ENCODE measurements at regions not wholly inside any gene's neighbourhood (a gene's known extent, or its start where the extent isn't known, plus 50 kb on each side); places are given as distances from the start of the nearest gene placed in this dataset.

DNA sequence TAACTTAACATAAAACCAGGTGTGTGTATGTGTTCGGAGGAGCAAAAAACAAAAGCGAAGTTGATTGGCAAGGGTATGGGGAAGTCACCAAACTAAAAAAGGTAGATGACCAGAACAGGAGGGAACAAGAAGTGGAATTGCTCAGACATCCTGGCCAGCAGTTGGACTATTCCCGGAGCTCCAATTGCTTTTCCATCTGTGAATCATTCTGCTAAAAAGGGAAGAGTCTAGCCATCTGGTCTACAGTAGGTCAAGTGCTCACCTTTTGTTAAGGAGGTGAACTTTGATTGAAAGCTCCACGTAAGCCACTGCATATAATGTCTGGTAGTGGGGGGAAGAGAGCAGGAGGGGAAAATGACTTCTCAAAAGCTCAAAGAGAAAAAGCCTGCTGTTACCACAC lies 50.0 kb upstream of the BET1 start:
- no peak for DNase-seq (ENCODE audit: low spot score)

DNA sequence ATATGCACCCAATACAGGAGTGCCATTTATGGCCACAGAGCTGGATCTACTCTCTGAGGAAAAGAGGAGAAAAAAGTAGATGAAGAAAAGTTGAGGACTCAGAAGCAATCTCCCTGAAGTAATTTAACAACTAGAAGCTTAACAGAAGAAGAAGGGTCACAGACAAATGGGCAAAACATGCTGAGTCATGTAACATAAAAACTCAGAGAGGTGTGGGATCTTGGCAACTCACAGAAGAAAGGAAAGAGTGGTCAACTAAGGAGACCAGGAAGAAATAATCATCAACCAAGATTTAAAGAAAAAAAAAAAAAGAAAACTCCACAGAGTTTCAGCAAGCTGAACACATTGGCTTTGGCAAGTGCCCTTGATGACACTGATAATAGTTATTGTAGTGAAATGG lies 51.8 kb upstream of the BET1 start:
- no peak for DNase-seq (ENCODE audit: low spot score)

DNA sequence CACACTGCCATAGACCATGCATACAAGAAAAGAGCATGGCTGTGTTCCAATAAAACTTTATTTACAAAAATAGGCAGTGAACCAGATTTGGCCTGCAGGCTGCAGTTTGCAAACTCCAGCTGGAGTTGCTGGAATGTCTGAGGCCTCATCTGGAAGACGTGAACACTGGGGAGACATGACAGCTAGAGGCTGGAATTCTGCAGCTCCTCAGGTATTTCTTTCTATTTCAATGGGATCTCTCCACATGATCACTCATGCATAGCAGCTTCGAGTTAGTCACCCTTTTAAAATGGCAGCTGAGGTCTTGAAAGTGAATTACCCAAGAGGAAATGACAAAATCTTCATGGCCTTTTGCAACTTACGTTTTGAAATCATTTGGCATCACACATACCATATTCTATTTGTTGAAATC lies 52.6 kb upstream of the BET1 start:
- DNase-seq (ENCODE audit: low spot score): no peak

DNA sequence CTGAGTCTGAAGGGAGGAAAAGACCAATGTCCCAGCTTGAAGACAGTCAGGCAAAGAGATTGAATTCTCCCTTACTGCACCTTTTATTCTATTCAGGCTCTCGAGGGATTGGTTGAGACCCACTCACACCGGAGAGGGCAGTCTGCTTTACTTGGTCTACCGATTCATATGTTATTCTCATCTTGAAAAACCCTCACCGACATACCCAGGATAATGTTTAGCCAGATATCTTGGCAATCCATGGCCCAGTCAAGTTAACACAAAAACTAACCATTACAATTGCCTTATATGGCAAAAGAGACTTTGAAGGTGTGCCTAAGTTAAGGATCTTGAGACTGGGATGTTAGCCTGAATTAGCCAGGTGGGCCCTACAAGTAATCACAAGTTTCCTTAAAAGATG lies 53.8 kb upstream of the BET1 start:
- no peak for DNase-seq (ENCODE audit: low spot score)

DNA sequence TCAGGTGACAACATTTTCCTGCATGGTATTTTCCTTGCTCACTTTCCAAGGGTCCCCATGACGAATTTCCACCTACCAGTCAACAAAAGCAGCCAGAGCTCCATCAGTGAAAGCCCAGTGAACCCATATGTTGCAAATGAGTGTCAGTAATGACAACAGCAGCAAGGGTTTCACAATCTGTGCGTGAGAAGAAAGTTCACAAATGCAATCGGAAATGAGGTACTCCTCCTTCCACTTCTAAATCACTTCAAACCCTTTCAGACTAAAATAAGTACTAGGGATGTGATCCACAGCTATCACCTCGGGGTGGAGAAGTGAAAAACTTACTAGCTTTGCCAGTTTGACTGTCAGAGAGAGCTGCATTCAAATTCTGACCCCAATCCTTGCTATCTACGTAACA lies 55.6 kb upstream of the BET1 start:
- no peak for DNase-seq (ENCODE audit: low spot score)

- DNase-seq (ENCODE audit: low spot score): no peak
Observed at GRCh38 chr7:94060752-94061151, 56.6 kb upstream of the BET1 start.

DNA sequence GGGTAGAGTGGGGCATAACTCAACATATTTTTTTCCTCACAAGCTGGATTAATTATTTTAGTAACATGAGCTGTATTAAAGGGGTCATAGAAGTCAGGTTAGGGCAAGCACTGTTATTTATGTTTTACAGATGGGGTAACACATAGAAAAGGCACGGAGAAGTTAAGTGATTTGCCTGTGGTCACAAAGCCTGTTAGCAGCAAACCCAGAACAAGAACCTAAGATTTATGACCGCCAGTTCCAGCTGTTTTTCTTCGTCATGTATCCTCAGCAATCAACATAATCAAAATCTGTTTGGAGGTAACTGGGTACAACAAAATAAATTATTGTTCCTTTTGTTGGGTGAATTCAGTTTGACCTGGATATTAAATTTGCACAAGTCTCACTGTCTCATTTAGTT lies 57.2 kb upstream of the BET1 start:
- no peak for DNase-seq (ENCODE audit: low spot score)

DNA sequence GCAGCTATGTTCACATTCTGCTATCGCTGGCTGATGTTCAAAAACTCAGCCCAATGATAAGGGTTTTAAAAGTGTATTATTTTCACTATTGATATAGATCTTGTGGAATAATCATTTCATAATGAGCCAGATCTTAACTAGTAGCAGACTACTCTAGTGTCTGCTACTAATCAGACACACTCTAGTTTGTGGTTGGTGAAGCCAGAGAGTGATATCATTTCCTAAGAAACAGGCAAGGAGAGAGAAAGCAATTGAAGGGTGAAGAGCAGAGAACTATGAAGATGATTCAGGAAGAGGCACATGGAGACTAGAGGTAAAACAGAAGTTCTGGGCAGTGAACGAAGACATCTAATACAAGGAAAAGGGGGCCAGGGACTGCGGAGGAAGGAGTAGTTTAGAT lies 58.2 kb upstream of the BET1 start:
- no peak for DNase-seq (ENCODE audit: low spot score)

DNA sequence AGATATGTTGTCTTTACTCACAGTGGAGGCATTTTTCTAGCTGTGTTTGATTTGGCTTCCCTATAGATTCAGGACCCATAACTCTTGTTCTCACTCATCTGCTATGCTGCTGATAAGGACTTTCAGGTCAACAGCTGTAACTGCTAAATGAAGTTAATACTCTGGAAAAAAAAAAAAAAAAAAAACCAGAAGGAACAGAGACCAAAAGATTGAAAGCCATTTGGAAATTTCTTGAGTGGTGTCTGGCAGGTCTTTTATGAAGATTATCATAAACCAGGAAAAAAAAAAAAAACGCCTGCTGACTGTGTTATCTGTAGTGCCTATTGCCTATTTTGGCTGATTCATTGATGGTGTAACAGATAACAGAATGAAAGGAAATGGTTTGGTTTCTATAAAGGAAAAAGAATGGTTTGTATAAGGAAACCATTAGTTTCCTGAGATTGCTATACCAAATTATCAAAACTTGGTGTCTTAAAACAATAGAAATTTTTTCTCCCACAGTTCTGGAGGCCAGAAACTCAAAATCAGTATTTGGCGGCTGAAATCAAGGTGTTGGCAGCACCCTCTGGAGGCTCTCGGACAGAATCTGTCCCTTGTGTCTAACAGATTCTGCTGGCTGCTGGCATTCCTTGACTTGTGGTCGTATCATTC lies 60.5 kb upstream of the BET1 start:
- DNase-seq (ENCODE audit: low spot score): peak; percentile 3

GRCh38 chr7:94067047-94067446 lies 62.9 kb upstream of the BET1 start:
- DNase-seq (ENCODE audit: low spot score): no peak

DNA sequence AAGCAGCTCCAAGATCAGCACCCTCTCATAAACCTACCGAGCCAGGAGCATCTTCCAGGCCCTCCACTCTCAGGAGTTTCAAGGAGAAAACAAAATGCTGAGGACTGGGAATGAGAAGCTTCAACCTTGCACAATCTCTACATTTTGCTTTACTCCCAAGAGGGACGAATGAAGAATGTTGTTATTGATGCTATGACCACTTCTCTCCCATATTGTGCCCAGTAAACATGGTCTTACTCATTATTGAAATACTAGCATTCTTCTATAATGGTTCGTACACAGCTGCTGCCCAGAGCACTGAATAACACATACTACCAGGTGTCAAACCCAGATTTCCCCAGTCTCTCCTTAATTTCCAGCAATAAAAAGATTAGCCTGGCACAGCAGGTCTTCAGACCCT lies 63.4 kb upstream of the BET1 start:
- no peak for DNase-seq (ENCODE audit: low spot score)

DNA sequence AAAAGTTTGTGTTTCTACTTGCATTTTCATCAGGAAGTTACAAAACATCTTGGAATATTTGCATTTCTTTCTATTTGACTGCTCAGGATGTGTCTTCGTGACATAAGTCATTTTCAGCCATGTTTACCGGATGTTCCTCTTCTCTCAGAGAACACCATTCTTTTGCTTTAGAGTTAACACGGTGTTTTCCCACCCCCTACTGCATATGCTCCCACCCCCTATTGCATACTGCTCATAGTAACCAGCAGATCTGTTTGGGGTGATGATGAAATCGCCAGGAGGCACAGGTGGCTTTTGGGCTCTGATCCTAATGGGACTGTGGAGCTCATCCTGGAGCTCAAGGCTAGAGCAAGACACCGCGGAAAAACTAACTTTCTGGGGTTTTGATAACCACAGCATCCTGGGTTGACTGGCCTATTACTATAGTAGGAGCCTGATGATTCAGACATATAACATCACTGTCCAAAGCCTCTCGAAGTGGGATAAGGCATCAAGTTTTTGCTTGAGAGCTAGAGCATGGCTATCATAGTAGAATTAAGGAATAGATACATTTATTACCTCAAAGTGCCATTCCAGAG lies 65.1 kb upstream of the BET1 start:
- no peak for DNase-seq (ENCODE audit: low spot score)

DNA sequence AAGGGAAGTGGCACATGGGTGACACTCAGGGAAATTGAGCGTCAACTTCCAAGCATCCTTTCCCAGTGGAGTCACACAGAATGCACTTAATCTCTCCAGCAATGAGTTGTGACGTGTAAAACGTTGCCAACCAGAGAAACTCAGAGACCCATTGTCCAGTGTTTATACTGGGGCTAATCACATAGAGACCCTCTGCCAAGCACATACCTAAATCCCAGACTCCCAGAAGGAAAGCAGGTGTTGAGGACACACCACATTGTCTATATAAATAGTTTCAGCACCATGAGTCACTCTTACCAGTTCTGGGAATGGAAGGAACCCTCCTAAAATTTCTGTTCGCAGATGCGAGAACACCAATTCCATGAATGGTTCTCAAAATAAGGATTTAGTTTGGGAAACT lies 76.4 kb upstream of the BET1 start:
- no peak for DNase-seq (ENCODE audit: low spot score)

DNA sequence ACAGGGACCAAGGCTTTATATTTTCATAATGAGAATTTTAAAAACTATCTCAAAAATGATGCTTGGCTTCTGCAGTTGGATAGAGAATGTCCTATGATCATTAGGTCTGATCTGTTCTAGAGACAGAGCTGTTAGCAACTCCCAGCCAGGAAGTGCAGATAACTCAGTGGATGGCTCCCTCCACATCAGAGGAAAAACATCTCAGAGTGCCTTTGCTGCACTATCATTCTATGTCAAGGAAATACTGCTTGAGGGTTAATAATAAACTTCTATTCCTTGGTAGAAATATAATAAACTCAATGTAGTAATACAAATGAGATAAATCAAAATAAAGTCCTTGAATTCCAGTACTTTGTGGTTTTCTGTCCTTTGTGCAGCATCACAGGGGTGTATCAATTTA lies 78.0 kb upstream of the BET1 start:
- no peak for DNase-seq (ENCODE audit: low spot score)

- DNase-seq (ENCODE audit: low spot score): peak; percentile 61
Observed at GRCh38 chr7:94087664-94088352, 83.7 kb upstream of the BET1 start.

DNA sequence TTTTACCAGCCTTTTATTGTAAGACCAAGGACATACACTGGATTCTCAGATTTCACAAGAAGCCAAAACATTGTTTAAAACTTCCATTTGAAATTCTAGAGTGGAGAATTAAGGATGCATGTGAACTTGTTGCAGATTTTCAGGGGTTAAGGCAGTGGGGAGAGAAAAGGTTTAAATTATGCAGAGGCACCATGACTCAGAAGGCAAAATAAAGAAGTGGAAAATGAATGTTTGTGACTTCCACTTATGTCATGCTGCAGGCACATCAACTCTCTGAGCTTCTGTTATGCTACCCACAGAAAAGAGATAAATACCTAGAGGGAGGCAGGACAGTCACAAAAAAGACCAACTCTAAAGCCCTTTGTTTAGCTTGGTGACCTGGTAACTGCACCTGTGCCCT lies 84.4 kb upstream of the BET1 start:
- DNase-seq (ENCODE audit: low spot score): peak; percentile 13

GRCh38 chr7:94089806-94090205 lies 85.7 kb upstream of the BET1 start:
- DNase-seq (ENCODE audit: low spot score): no peak

- DNase-seq (ENCODE audit: low spot score): no peak
Observed at GRCh38 chr7:94092980-94093379, 88.8 kb upstream of the BET1 start.

- DNase-seq (ENCODE audit: low spot score): no peak
Observed at GRCh38 chr7:94094298-94094697, 90.1 kb upstream of the BET1 start.

- DNase-seq (ENCODE audit: low spot score): no peak
Observed at GRCh38 chr7:94095316-94096009, 91.3 kb upstream of the BET1 start.

- DNase-seq (ENCODE audit: low spot score): no peak
Observed at GRCh38 chr7:94099679-94100078, 95.5 kb upstream of the BET1 start.

- no peak for DNase-seq (ENCODE audit: low spot score)
Observed at GRCh38 chr7:94100723-94101345, 96.7 kb upstream of the BET1 start.

Data from umbilical cord (tissue), 1 donor.